ENCODE measurements at regions not wholly inside any gene's neighbourhood (a gene's known extent, or its start where the extent isn't known, plus 50 kb on each side); places are given as distances from the start of the nearest gene placed in this dataset.
A peak's percentile ranks its signal among the peaks of the same experiment; 100 is the strongest.

DNA sequence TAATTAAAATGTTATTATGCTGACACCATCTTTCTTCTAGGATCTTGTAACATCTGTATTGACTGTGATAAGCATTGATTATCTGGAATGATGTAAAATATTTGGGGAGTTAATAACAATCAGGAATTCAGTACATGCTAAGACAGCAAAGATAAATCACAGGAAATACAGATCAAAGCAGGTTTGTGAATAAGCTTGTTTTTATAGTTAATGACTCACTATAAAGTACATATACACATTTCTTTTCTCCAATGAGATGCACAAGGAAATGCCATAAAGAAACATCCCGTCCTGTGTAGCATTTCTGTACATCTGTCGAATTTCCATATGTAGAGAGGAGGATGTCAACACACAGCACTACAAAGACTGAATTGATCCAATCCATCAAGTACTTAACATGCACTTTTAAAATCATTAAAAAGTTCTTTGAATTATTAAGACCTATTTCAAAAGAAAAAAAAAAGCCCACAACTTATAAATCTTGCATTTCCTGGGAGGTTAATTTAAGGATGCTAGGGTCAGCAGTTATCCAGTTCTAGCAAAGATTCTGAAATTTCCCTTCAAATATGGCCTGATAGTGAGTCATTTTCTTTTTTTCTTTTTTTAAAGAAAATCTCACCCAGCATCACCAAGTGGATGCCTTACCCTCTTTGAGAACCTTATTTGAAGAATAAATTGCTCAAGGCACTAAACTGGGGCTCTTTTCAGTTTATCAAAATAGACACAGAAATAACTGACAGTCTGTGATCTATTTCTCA, 243.2 kb upstream of the NR5A2 start:
- Histone ChIP-seq H3K4me1 (peaks cover 21% of the 10 kb centered on the region), H3K4me3 (no peak overlapping the region), H3K9me3 (no peaks in the 10 kb centered on the region), H3K27ac (no peak overlapping the region), H3K36me3 (replicated peaks in 1 of 2; ENCODE audit: insufficient read depth in 1 of 2, low read depth in 2 of 2) (no peaks in the 10 kb centered on the region), H3K27me3 (no peaks in the 10 kb centered on the region)
- intact Hi-C loops (cut with DNase I): no loop called here
- ATAC-seq (no peak), DNase-seq (no peak)
- TF ChIP-seq, protein P1, sequence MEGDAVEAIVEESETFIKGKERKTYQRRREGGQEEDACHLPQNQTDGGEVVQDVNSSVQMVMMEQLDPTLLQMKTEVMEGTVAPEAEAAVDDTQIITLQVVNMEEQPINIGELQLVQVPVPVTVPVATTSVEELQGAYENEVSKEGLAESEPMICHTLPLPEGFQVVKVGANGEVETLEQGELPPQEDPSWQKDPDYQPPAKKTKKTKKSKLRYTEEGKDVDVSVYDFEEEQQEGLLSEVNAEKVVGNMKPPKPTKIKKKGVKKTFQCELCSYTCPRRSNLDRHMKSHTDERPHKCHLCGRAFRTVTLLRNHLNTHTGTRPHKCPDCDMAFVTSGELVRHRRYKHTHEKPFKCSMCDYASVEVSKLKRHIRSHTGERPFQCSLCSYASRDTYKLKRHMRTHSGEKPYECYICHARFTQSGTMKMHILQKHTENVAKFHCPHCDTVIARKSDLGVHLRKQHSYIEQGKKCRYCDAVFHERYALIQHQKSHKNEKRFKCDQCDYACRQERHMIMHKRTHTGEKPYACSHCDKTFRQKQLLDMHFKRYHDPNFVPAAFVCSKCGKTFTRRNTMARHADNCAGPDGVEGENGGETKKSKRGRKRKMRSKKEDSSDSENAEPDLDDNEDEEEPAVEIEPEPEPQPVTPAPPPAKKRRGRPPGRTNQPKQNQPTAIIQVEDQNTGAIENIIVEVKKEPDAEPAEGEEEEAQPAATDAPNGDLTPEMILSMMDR (IDR thresholded peaks at IDR 0.05): no peak
- TF ChIP-seq POLR2A (IDR thresholded peaks at IDR 0.05): no peak
- WGBS, 2 donors: 72 to 78% methylated on average over 2 of the region's 2 CpGs

DNA sequence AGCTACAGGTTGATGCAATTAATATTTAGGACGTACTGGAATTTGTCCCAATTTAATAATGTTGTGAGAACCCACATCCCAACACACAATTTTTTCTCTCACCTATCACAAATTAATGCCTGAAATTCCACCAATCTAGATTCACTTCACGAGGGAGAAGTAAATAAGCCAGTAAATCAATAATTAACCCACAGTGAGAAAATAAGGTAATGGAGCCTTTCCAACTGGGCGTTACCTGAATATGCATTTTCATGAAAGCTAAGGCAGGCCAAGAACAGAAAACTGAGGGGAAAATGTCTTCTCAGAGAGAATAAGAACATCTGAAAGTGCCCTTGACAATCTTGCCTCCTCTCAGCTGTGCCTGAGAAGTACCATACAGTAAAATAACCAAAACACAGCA, 240.8 kb upstream of the NR5A2 start:
- TF ChIP-seq, protein P1 (IDR thresholded peaks at IDR 0.05): no peak
- TF ChIP-seq POLR2A (IDR thresholded peaks at IDR 0.05): no peak
- peaks cover 22% of the 10 kb centered on the region for H3K4me1 ChIP-seq
- peak; percentile 47 for ATAC-seq
- H3K36me3 ChIP-seq (replicated peaks in 1 of 2; ENCODE audit: insufficient read depth in 1 of 2, low read depth in 2 of 2): no peaks in the 10 kb centered on the region
- no peak overlapping the region for H3K27ac ChIP-seq
- H3K9me3 ChIP-seq: no peaks in the 10 kb centered on the region
- intact Hi-C loops (cut with DNase I): no loop called here
- WGBS, 2 donors: 21 to 32% methylated on average over 3 of the region's 3 CpGs
- H3K27me3 ChIP-seq: no peaks in the 10 kb centered on the region
- DNase-seq: peak in 2 of 4 donors; percentile 12 to 15
- no peak overlapping the region for H3K4me3 ChIP-seq

DNA sequence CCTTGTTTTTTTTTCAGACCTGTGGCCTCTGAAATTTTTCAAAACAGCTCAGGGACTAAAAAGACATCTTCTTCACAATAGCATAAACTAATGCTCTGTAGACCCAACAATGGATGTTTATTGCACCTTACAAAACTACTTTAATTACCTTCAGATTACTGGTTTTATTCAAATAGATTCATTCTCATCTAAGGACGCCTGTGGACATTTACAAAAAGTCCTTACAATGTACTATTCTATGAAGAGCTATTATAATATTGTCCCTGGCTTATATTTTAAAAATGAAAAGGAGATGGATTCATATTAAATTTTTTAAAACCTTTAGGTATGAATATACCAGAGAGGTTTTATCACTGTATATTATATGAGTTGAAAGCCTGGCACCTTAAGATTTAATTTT, 238.4 kb upstream of the NR5A2 start:
- Histone ChIP-seq H3K27me3 (no peaks in the 10 kb centered on the region), H3K27ac (no peak overlapping the region), H3K9me3 (no peaks in the 10 kb centered on the region), H3K4me3 (no peak overlapping the region), H3K4me1 (peaks cover 26% of the 10 kb centered on the region), H3K36me3 (replicated peaks in 1 of 2; ENCODE audit: insufficient read depth in 1 of 2, low read depth in 2 of 2) (no peaks in the 10 kb centered on the region)
- intact Hi-C loops (cut with DNase I): no loop called here
- 70 to 91% methylated on average over 1 of the region's 1 CpG for WGBS, 2 donors
- DNase-seq (no peak), ATAC-seq (no peak)
- TF ChIP-seq, protein P1 (IDR thresholded peaks at IDR 0.05): no peak
- no peak for TF ChIP-seq POLR2A (IDR thresholded peaks at IDR 0.05)

DNA sequence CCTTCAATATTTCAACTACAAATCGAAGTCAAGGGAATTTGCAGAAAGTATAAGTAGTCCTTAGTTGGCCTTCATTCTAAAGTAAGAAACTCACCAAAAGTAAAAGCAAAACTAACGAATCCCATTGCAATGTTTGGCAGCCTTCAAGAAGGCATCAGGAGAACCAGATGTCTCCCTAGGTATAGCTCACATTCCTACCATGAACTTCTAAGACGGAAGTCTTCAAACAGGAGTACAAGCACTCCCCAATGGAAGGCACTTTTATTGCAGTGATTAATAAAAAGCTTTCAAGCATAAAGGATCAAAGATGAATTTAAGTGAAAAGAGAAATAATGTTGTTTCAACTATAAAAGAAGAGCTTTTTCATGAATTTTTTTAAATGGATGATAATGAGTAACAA, 236.0 kb upstream of the NR5A2 start:
- 82 to 86% methylated on average over 3 of the region's 3 CpGs for WGBS, 2 donors

More for the DNA sequence above, 236.0 kb upstream of the NR5A2 start:
- peaks cover 24% of the 10 kb centered on the region for H3K4me1 ChIP-seq
- H3K27ac ChIP-seq: no peak overlapping the region
- intact Hi-C loops (cut with DNase I): no loop called here
- H3K27me3 ChIP-seq: no peaks in the 10 kb centered on the region
- no peak for TF ChIP-seq POLR2A (IDR thresholded peaks at IDR 0.05)
- TF ChIP-seq, protein P1 (IDR thresholded peaks at IDR 0.05): no peak
- no peak for DNase-seq
- no peak overlapping the region for H3K4me3 ChIP-seq
- H3K36me3 ChIP-seq (replicated peaks in 1 of 2; ENCODE audit: insufficient read depth in 1 of 2, low read depth in 2 of 2): no peaks in the 10 kb centered on the region
- no peak for ATAC-seq
- H3K9me3 ChIP-seq: no peaks in the 10 kb centered on the region
